Skeletal muscle tissue (tissue), 3 donors: ENCODE measurements at regions not wholly inside any gene's neighbourhood (a gene's known extent, or its start where the extent isn't known, plus 50 kb on each side); places are given as distances from the start of the nearest gene placed in this dataset.

Experiments
- H3K27ac ChIP-seq: one replicate; pipeline ENCODE4 v1.7.0; 2013; ENCODE audit warnings: mild to moderate bottlenecking, low read depth, low read length, inconsistent platforms
- H3K27me3 ChIP-seq, 3 donors: one replicate each; pipeline ENCODE4 v1.7.0; 2013; ENCODE audit warnings: low read length in 3 of 3; ENCODE audit not compliant: control insufficient read depth in 3 of 3, insufficient read depth in 3 of 3
- H3K36me3 ChIP-seq, 3 donors: one replicate each; pipeline ENCODE4 v1.7.0; 2013; ENCODE audit warnings: low read length in 3 of 3; ENCODE audit not compliant: control insufficient read depth in 3 of 3, insufficient read depth in 3 of 3
- H3K4me1 ChIP-seq, 3 donors: one replicate each; pipeline ENCODE4 v1.7.0; 2013; ENCODE audit warnings: low read length in 3 of 3, mild to moderate bottlenecking in 3 of 3; ENCODE audit not compliant: control insufficient read depth in 3 of 3, insufficient read depth in 3 of 3
- H3K4me3 ChIP-seq, 3 donors: one replicate each; pipeline ENCODE4 v1.7.0; 2013; ENCODE audit warnings: low read length in 3 of 3
- H3K9ac ChIP-seq, 3 donors: one replicate each; pipeline ENCODE4 v1.7.0; 2013; ENCODE audit warnings: low read length in 3 of 3, mild to moderate bottlenecking in 3 of 3, moderate library complexity in 2 of 3, low read depth in 1 of 3
- H3K9me3 ChIP-seq, 3 donors: one replicate each; pipeline ENCODE4 v1.7.0; 2013; ENCODE audit warnings: low read length in 3 of 3; ENCODE audit not compliant: control insufficient read depth in 3 of 3
- donor health status: Osteomylitis.

GRCh38 chr17:34167354-34167753 lies 87.7 kb upstream of the CCL2 start:
- Histone ChIP-seq H3K4me1 (peaks cover 0 to 13% (median 11%) of the 10 kb centered on the region in 3 donors), H3K27me3 (peaks cover 0 to 3% (median 0%) of the 10 kb centered on the region in 3 donors), H3K4me3 (peak overlapping the region in 1 of 3 donors; percentile 7), H3K27ac (peak overlapping the region; percentile 56), H3K36me3 (no peaks in the 10 kb centered on the region), H3K9ac (peak overlapping the region in 2 of 3 donors; percentile 40 to 47), H3K9me3 (no peaks in the 10 kb centered on the region)

GRCh38 chr17:34168989-34169388 lies 86.1 kb upstream of the CCL2 start:
- no peak overlapping the region for H3K4me3 ChIP-seq
- H3K27ac ChIP-seq: no peak overlapping the region
- no peak overlapping the region for H3K9ac ChIP-seq
- no peaks in the 10 kb centered on the region for H3K9me3 ChIP-seq
- H3K36me3 ChIP-seq: no peaks in the 10 kb centered on the region
- peaks cover 0 to 3% (median 0%) of the 10 kb centered on the region in 3 donors for H3K27me3 ChIP-seq
- H3K4me1 ChIP-seq: peaks cover 0 to 13% (median 11%) of the 10 kb centered on the region in 3 donors

GRCh38 chr17:34169496-34169895 lies 85.6 kb upstream of the CCL2 start:
- Histone ChIP-seq H3K4me1 (peaks cover 0 to 13% (median 11%) of the 10 kb centered on the region in 3 donors), H3K9me3 (no peaks in the 10 kb centered on the region), H3K36me3 (no peaks in the 10 kb centered on the region), H3K4me3 (no peak overlapping the region), H3K27me3 (peaks cover 0 to 3% (median 0%) of the 10 kb centered on the region in 3 donors), H3K9ac (no peak overlapping the region), H3K27ac (no peak overlapping the region)

- H3K27ac ChIP-seq: no peak overlapping the region
- no peaks in the 10 kb centered on the region for H3K9me3 ChIP-seq
- peaks cover 0 to 13% (median 11%) of the 10 kb centered on the region in 3 donors for H3K4me1 ChIP-seq
- no peak overlapping the region for H3K9ac ChIP-seq
- H3K36me3 ChIP-seq: no peaks in the 10 kb centered on the region
- H3K4me3 ChIP-seq: no peak overlapping the region
- no peaks in the 10 kb centered on the region for H3K27me3 ChIP-seq
Observed at GRCh38 chr17:34171245-34171818, 83.8 kb upstream of the CCL2 start.

- H3K27ac ChIP-seq: no peak overlapping the region
- no peak overlapping the region for H3K4me3 ChIP-seq
- H3K9me3 ChIP-seq: no peaks in the 10 kb centered on the region
- no peak overlapping the region for H3K9ac ChIP-seq
- peaks cover 0 to 12% (median 6%) of the 10 kb centered on the region in 3 donors for H3K4me1 ChIP-seq
- H3K36me3 ChIP-seq: no peaks in the 10 kb centered on the region
- H3K27me3 ChIP-seq: peaks cover 0 to 5% (median 0%) of the 10 kb centered on the region in 3 donors
Observed at GRCh38 chr17:34172390-34172918, 82.6 kb upstream of the CCL2 start.

- Histone ChIP-seq H3K36me3 (no peaks in the 10 kb centered on the region), H3K27me3 (peaks cover 0 to 5% (median 2%) of the 10 kb centered on the region in 3 donors), H3K4me3 (no peak overlapping the region)
Observed at GRCh38 chr17:34173241-34173640, 81.8 kb upstream of the CCL2 start.

GRCh38 chr17:34174496-34174895 lies 80.6 kb upstream of the CCL2 start:
- H3K27me3 ChIP-seq: peaks cover 0 to 5% (median 2%) of the 10 kb centered on the region in 3 donors
- H3K9me3 ChIP-seq: no peaks in the 10 kb centered on the region
- H3K4me3 ChIP-seq: no peak overlapping the region
- no peak overlapping the region for H3K9ac ChIP-seq
- no peak overlapping the region for H3K27ac ChIP-seq
- peaks cover 0 to 7% (median 4%) of the 10 kb centered on the region in 3 donors for H3K4me1 ChIP-seq
- no peaks in the 10 kb centered on the region for H3K36me3 ChIP-seq

More at GRCh38 chr17:34173241-34173640, 81.8 kb upstream of the CCL2 start:
- H3K27ac ChIP-seq: no peak overlapping the region
- no peaks in the 10 kb centered on the region for H3K9me3 ChIP-seq
- peaks cover 0 to 7% (median 4%) of the 10 kb centered on the region in 3 donors for H3K4me1 ChIP-seq
- H3K9ac ChIP-seq: no peak overlapping the region

GRCh38 chr17:34176440-34176839 lies 78.6 kb upstream of the CCL2 start:
- H3K4me1 ChIP-seq: peaks cover 0 to 7% (median 4%) of the 10 kb centered on the region in 3 donors
- H3K27me3 ChIP-seq: peaks cover 2 to 5% (median 2%) of the 10 kb centered on the region in 3 donors
- H3K36me3 ChIP-seq: no peaks in the 10 kb centered on the region
- H3K9me3 ChIP-seq: no peaks in the 10 kb centered on the region
- no peak overlapping the region for H3K4me3 ChIP-seq
- H3K27ac ChIP-seq: no peak overlapping the region
- H3K9ac ChIP-seq: no peak overlapping the region

GRCh38 chr17:34177642-34178041 lies 77.4 kb upstream of the CCL2 start:
- peaks cover 2 to 5% (median 2%) of the 10 kb centered on the region in 3 donors for H3K27me3 ChIP-seq
- H3K27ac ChIP-seq: peak overlapping the region; percentile 32

GRCh38 chr17:34178092-34178491 lies 77.0 kb upstream of the CCL2 start:
- Histone ChIP-seq H3K36me3 (no peaks in the 10 kb centered on the region), H3K4me3 (no peak overlapping the region), H3K4me1 (peaks cover 0 to 7% (median 4%) of the 10 kb centered on the region in 3 donors), H3K9me3 (no peaks in the 10 kb centered on the region), H3K27ac (peak overlapping the region; percentile 32), H3K9ac (no peak overlapping the region), H3K27me3 (peaks cover 2 to 5% (median 2%) of the 10 kb centered on the region in 3 donors)

More at GRCh38 chr17:34177642-34178041, 77.4 kb upstream of the CCL2 start:
- no peak overlapping the region for H3K9ac ChIP-seq
- no peak overlapping the region for H3K4me3 ChIP-seq
- H3K4me1 ChIP-seq: peaks cover 0 to 7% (median 4%) of the 10 kb centered on the region in 3 donors
- no peaks in the 10 kb centered on the region for H3K36me3 ChIP-seq
- H3K9me3 ChIP-seq: no peaks in the 10 kb centered on the region
